ENCODE measurements at regions not wholly inside any gene's neighbourhood (a gene's known extent, or its start where the extent isn't known, plus 50 kb on each side); places are given as distances from the start of the nearest gene placed in this dataset.

DNA sequence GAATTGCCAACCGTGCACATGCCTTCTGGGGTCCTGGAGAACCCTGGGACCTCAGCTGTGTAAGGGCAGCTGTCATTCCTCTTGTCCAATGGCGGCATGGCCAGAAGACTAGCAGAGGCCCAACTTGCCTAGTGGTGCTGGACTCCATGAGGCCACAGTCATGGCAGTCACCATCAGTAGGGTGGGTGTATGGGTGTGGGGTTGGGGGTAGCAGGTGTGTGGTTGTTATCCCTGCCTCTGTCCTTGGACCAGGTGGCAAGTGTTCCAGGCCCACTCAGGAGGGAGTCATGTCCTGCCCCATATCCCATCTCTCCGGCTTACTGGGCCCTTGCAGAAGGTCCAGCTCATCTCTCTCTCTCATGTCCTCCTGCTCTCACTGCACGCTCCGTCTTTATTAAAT lies 1596.2 kb downstream of the MRPL39 start (continued):
- TF ChIP-seq CHD7 (IDR thresholded peaks at IDR 0.05; ENCODE audit: insufficient replicate concordance, low read length) (no peak), RBBP5 (IDR thresholded peaks at IDR 0.05; ENCODE audit: borderline replicate concordance, low read depth, low read length) (no peak), ATF3 (IDR thresholded peaks at IDR 0.05; ENCODE audit: insufficient read depth, low read depth, low read length) (no peak), TEAD4 (IDR thresholded peaks at IDR 0.05; ENCODE audit: low read depth, low read length) (no peak)
